ENCODE measurements at regions not wholly inside any gene's neighbourhood (a gene's known extent, or its start where the extent isn't known, plus 50 kb on each side); places are given as distances from the start of the nearest gene placed in this dataset.

GRCh38 chr5:89299998-89300397, 417.0 kb upstream of the MEF2C start:
- TF ChIP-seq CTCF (IDR thresholded peaks at IDR 0.05) (no peak), POLR2A (IDR thresholded peaks at IDR 0.05) (no peak), POLR2AphosphoS5 (IDR thresholded peaks at IDR 0.05; ENCODE audit: insufficient read depth in 1 of 2, low read depth in 1 of 2) (no peak)
